WTC11 (cell line): ENCODE measurements at regions not wholly inside any gene's neighbourhood (a gene's known extent, or its start where the extent isn't known, plus 50 kb on each side); places are given as distances from the start of the nearest gene placed in this dataset.

ENCODE experiments used
- ATF1 ChIP-seq: sonication (generic); formaldehyde crosslinking; IDR thresholded peaks from 2 replicates; pipeline ENCODE4 v1.8.1; 2023; ENCODE audit warnings: mild to moderate bottlenecking, moderate library complexity, missing genetic modification reagents
- ZNF423 ChIP-seq: fragments of 250-450 bp; sonication (Bioruptor Pico); IDR thresholded peaks from 2 replicates; pipeline ENCODE4 v2.1.2; 2022; ENCODE audit warnings: mild to moderate bottlenecking, moderate library complexity
- TF ChIP-seq, protein P1 (sequence below): fragments of 200-600 bp; IDR thresholded peaks from 2 replicates; pipeline ENCODE4 v1.8.0; 2022; ENCODE audit warnings: antibody characterized with exemption
- TF ChIP-seq, protein P2 (sequence below): sonication (generic); formaldehyde crosslinking; IDR thresholded peaks from 2 replicates; pipeline ENCODE4 v1.8.1; 2022; ENCODE audit warnings: mild to moderate bottlenecking, missing genetic modification reagents, moderate library complexity, borderline replicate concordance
- TF ChIP-seq, protein P3 (sequence below): sonication (generic); formaldehyde crosslinking; IDR thresholded peaks from 2 replicates; pipeline ENCODE4 v1.8.1; 2023; ENCODE audit warnings: mild to moderate bottlenecking, missing genetic modification reagents, moderate library complexity
- TF ChIP-seq, protein P4 (sequence below): sonication (generic); formaldehyde crosslinking; conservative IDR thresholded peaks from 2 replicates; pipeline ENCODE4 v1.8.1; 2022; ENCODE audit warnings: mild to moderate bottlenecking, missing genetic modification reagents
- TF ChIP-seq, protein P5 (sequence below): sonication (generic); formaldehyde crosslinking; IDR thresholded peaks from 2 replicates; pipeline ENCODE4 v1.8.0; 2022; ENCODE audit warnings: mild to moderate bottlenecking, missing genetic modification reagents
- TF ChIP-seq, protein P6 (sequence below): sonication (generic); formaldehyde crosslinking; IDR thresholded peaks from 2 replicates; pipeline ENCODE4 v1.8.1; 2022; ENCODE audit warnings: mild to moderate bottlenecking, moderate library complexity, missing genetic modification reagents

- TF ChIP-seq, protein P1, sequence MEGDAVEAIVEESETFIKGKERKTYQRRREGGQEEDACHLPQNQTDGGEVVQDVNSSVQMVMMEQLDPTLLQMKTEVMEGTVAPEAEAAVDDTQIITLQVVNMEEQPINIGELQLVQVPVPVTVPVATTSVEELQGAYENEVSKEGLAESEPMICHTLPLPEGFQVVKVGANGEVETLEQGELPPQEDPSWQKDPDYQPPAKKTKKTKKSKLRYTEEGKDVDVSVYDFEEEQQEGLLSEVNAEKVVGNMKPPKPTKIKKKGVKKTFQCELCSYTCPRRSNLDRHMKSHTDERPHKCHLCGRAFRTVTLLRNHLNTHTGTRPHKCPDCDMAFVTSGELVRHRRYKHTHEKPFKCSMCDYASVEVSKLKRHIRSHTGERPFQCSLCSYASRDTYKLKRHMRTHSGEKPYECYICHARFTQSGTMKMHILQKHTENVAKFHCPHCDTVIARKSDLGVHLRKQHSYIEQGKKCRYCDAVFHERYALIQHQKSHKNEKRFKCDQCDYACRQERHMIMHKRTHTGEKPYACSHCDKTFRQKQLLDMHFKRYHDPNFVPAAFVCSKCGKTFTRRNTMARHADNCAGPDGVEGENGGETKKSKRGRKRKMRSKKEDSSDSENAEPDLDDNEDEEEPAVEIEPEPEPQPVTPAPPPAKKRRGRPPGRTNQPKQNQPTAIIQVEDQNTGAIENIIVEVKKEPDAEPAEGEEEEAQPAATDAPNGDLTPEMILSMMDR = no peak
- TF ChIP-seq, protein P2, sequence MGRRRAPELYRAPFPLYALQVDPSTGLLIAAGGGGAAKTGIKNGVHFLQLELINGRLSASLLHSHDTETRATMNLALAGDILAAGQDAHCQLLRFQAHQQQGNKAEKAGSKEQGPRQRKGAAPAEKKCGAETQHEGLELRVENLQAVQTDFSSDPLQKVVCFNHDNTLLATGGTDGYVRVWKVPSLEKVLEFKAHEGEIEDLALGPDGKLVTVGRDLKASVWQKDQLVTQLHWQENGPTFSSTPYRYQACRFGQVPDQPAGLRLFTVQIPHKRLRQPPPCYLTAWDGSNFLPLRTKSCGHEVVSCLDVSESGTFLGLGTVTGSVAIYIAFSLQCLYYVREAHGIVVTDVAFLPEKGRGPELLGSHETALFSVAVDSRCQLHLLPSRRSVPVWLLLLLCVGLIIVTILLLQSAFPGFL = no peak
- TF ChIP-seq, protein P3, sequence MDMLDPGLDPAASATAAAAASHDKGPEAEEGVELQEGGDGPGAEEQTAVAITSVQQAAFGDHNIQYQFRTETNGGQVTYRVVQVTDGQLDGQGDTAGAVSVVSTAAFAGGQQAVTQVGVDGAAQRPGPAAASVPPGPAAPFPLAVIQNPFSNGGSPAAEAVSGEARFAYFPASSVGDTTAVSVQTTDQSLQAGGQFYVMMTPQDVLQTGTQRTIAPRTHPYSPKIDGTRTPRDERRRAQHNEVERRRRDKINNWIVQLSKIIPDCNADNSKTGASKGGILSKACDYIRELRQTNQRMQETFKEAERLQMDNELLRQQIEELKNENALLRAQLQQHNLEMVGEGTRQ (CRISPR knock-in tag) = no peak
- TF ChIP-seq ZNF423 (CRISPR knock-in tag) (no peak), ATF1 (CRISPR knock-in tag) (no peak)
- TF ChIP-seq, protein P4, sequence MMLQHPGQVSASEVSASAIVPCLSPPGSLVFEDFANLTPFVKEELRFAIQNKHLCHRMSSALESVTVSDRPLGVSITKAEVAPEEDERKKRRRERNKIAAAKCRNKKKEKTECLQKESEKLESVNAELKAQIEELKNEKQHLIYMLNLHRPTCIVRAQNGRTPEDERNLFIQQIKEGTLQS (CRISPR knock-in tag) = no peak
- TF ChIP-seq, protein P5, sequence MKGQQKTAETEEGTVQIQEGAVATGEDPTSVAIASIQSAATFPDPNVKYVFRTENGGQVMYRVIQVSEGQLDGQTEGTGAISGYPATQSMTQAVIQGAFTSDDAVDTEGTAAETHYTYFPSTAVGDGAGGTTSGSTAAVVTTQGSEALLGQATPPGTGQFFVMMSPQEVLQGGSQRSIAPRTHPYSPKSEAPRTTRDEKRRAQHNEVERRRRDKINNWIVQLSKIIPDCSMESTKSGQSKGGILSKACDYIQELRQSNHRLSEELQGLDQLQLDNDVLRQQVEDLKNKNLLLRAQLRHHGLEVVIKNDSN (CRISPR knock-in tag) = no peak
- TF ChIP-seq, protein P6, sequence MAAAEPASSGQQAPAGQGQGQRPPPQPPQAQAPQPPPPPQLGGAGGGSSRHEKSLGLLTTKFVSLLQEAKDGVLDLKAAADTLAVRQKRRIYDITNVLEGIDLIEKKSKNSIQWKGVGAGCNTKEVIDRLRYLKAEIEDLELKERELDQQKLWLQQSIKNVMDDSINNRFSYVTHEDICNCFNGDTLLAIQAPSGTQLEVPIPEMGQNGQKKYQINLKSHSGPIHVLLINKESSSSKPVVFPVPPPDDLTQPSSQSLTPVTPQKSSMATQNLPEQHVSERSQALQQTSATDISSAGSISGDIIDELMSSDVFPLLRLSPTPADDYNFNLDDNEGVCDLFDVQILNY (CRISPR knock-in tag) = no peak
Measured at GRCh38 chr5:144742361-144742760, 571.7 kb downstream of the KCTD16 start.
